ENCODE measurements at regions not wholly inside any gene's neighbourhood (a gene's known extent, or its start where the extent isn't known, plus 50 kb on each side); places are given as distances from the start of the nearest gene placed in this dataset.

DNA sequence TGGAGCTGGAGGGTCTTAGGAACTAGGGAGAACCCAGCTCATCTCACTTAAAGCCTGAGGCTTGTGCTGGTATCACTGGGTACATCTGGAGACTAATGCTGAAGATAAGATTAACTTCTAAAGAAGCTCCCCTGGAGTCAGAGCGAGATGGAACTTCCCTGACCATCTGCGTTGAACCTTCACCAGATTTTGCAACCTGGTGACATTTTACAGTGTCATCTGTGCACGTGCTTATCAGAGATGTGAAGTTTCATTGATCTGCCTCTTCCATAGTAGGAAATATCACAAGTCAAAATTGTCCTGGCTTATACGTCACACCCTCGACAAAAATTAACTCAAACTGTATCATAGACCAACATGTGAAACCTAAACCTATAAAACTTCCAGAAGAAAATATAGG lies 395.5 kb downstream of the SHQ1 start:
- H3K36me3 ChIP-seq (ENCODE audit: control insufficient read depth, insufficient read depth, low read length) = no peaks in the 10 kb centered on the region
- no peaks in the 10 kb centered on the region for H3K27me3 ChIP-seq (replicated peaks; ENCODE audit: control insufficient read depth, insufficient read depth, low read length)
- no peak for DNase-seq (ENCODE audit: extremely low read depth, insufficient read length)
- H3K4me3 ChIP-seq (replicated peaks; ENCODE audit: low read depth, low read length) = no peak overlapping the region
- TF ChIP-seq, protein P1, sequence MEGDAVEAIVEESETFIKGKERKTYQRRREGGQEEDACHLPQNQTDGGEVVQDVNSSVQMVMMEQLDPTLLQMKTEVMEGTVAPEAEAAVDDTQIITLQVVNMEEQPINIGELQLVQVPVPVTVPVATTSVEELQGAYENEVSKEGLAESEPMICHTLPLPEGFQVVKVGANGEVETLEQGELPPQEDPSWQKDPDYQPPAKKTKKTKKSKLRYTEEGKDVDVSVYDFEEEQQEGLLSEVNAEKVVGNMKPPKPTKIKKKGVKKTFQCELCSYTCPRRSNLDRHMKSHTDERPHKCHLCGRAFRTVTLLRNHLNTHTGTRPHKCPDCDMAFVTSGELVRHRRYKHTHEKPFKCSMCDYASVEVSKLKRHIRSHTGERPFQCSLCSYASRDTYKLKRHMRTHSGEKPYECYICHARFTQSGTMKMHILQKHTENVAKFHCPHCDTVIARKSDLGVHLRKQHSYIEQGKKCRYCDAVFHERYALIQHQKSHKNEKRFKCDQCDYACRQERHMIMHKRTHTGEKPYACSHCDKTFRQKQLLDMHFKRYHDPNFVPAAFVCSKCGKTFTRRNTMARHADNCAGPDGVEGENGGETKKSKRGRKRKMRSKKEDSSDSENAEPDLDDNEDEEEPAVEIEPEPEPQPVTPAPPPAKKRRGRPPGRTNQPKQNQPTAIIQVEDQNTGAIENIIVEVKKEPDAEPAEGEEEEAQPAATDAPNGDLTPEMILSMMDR (IDR thresholded peaks at IDR 0.05; ENCODE audit: insufficient read depth, low read length, poor library complexity, severe bottlenecking) = no peak

DNA sequence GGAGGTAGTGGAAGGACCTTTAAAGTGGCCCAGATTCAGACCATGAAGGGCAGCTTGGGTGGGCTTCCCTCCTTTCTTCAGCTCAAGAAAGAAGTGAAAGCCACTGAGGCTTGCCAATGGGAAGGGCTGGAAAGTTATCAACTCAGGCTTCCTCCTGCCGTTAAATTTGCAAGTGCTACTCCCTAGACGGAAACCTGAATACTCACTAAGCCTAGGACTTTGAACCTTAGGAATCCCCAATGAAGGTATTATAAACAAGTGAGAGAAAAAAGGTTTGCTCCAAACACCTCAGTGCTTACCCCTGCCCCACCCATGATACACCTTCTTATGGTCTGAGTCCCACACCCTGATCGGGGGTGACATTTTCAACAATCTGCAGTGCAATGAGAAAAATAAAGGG lies 396.4 kb downstream of the SHQ1 start:
- Histone ChIP-seq H3K4me3 (replicated peaks; ENCODE audit: low read depth, low read length) (no peak overlapping the region), H3K27me3 (replicated peaks; ENCODE audit: control insufficient read depth, insufficient read depth, low read length) (no peaks in the 10 kb centered on the region), H3K36me3 (ENCODE audit: control insufficient read depth, insufficient read depth, low read length) (no peaks in the 10 kb centered on the region)
- TF ChIP-seq, protein P1 (IDR thresholded peaks at IDR 0.05; ENCODE audit: insufficient read depth, low read length, poor library complexity, severe bottlenecking) = no peak
- DNase-seq (ENCODE audit: extremely low read depth, insufficient read length) = no peak

DNA sequence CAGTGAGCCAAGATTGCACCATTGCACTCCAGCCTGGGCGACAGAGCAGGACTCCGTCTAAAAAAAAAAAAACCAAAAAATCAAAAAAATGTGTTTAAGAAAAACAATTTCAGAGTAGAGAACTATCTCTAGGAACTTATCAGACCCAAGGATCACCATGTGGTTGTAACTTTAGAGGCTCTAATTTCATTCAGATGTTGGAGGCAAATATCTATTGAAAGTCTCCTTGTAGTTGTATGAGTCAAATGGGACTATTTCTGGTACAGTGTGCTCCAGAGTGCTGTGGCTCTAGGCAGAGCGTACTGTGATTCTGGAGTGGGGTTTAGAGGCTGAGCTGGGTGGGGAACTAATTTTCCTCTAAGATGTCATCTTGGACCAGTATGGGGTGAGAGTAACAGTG lies 398.7 kb downstream of the SHQ1 start:
- Histone ChIP-seq H3K36me3 (ENCODE audit: control insufficient read depth, insufficient read depth, low read length) (no peaks in the 10 kb centered on the region), H3K4me3 (replicated peaks; ENCODE audit: low read depth, low read length) (no peak overlapping the region), H3K27me3 (replicated peaks; ENCODE audit: control insufficient read depth, insufficient read depth, low read length) (no peaks in the 10 kb centered on the region)
- DNase-seq (ENCODE audit: extremely low read depth, insufficient read length) = no peak
- TF ChIP-seq, protein P1 (IDR thresholded peaks at IDR 0.05; ENCODE audit: insufficient read depth, low read length, poor library complexity, severe bottlenecking) = no peak

DNA sequence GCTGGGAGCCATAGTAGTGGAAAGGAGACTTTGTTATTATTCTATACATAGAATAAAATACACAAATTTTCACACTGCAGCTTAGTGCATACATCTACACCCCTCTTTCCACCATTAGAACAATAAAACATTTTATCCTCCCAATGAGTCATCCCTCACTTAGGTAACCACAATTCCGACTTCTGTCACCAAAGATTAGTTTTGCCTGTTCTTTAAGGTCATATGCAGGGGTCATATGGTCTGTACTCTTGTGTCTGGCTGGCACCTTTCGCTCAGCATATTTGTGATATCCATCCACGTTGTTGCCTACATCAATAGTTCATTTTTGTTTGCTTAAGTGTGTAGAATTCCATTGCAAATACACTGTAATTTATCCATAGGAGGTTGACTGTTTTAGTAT lies 399.4 kb downstream of the SHQ1 start:
- TF ChIP-seq, protein P1 (IDR thresholded peaks at IDR 0.05; ENCODE audit: insufficient read depth, low read length, poor library complexity, severe bottlenecking) = no peak
- no peak for DNase-seq (ENCODE audit: extremely low read depth, insufficient read length)
- Histone ChIP-seq H3K4me3 (replicated peaks; ENCODE audit: low read depth, low read length) (no peak overlapping the region), H3K27me3 (replicated peaks; ENCODE audit: control insufficient read depth, insufficient read depth, low read length) (no peaks in the 10 kb centered on the region), H3K36me3 (ENCODE audit: control insufficient read depth, insufficient read depth, low read length) (no peaks in the 10 kb centered on the region)

DNA sequence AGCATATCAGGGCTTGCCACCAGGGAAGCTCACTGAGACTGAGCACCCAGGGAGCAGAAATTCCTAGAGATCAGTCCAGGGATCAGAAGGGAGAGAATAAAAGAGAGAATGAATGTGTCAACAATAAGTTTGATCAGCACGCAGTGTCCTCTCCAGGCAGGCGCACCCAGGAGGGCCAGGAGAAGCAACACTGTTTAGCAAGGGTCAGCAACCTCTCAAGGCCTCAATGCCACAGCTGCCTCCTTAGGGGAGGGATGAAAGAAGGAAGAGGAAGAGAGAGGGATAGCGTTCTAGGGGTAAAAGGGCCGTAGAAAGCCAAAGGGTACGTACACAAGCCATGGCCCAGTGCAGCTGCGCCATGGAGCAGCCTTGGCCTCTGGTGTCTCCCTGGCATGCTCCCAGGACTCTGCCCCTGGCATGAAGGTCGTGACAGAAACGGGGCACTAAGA lies 399.8 kb downstream of the SHQ1 start:
- Histone ChIP-seq H3K36me3 (ENCODE audit: control insufficient read depth, insufficient read depth, low read length) (no peaks in the 10 kb centered on the region), H3K4me3 (replicated peaks; ENCODE audit: low read depth, low read length) (no peak overlapping the region), H3K27me3 (replicated peaks; ENCODE audit: control insufficient read depth, insufficient read depth, low read length) (no peaks in the 10 kb centered on the region)
- no peak for DNase-seq (ENCODE audit: extremely low read depth, insufficient read length)
- TF ChIP-seq, protein P1 (IDR thresholded peaks at IDR 0.05; ENCODE audit: insufficient read depth, low read length, poor library complexity, severe bottlenecking) = no peak
